PC-9 (cell line): ENCODE measurements at regions not wholly inside any gene's neighbourhood (a gene's known extent, or its start where the extent isn't known, plus 50 kb on each side); places are given as distances from the start of the nearest gene placed in this dataset.

Source experiments
- EZH2 ChIP-seq: fragments of 200-600 bp; sonication (generic); IDR thresholded peaks from 2 replicates; pipeline ENCODE4 v1.8.0; 2017; ENCODE audit warnings: antibody characterized with exemption, low read depth
- TF ChIP-seq, protein P1 (sequence below): fragments of 200-600 bp; sonication (generic); conservative IDR thresholded peaks from 2 replicates; pipeline ENCODE4 v1.6.1; 2017; ENCODE audit warnings: mixed run types, antibody characterized with exemption, mild to moderate bottlenecking, moderate library complexity

GRCh38 chr2:8320311-8321066, 361.4 kb upstream of the ID2 start:
- TF ChIP-seq, protein P1, sequence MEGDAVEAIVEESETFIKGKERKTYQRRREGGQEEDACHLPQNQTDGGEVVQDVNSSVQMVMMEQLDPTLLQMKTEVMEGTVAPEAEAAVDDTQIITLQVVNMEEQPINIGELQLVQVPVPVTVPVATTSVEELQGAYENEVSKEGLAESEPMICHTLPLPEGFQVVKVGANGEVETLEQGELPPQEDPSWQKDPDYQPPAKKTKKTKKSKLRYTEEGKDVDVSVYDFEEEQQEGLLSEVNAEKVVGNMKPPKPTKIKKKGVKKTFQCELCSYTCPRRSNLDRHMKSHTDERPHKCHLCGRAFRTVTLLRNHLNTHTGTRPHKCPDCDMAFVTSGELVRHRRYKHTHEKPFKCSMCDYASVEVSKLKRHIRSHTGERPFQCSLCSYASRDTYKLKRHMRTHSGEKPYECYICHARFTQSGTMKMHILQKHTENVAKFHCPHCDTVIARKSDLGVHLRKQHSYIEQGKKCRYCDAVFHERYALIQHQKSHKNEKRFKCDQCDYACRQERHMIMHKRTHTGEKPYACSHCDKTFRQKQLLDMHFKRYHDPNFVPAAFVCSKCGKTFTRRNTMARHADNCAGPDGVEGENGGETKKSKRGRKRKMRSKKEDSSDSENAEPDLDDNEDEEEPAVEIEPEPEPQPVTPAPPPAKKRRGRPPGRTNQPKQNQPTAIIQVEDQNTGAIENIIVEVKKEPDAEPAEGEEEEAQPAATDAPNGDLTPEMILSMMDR = no peak
- no peak for TF ChIP-seq EZH2
